ENCODE measurements at regions not wholly inside any gene's neighbourhood (a gene's known extent, or its start where the extent isn't known, plus 50 kb on each side); places are given as distances from the start of the nearest gene placed in this dataset.

- TF ChIP-seq E2F4 (CRISPR knock-in tag; IDR thresholded peaks at IDR 0.05; ENCODE audit: borderline replicate concordance, low read depth), result no peak
- no peak for TF ChIP-seq TP53 (CRISPR knock-in tag; IDR thresholded peaks at IDR 0.05)
- no peak for TF ChIP-seq FOXP4 (CRISPR knock-in tag; IDR thresholded peaks at IDR 0.05)
Observed at GRCh38 chr3:187987187-187987586, 166.8 kb upstream of the LPP start (continued).

GRCh38 chr3:187987924-187988323 is 166.0 kb upstream of the LPP start:
- no peaks in the 10 kb centered on the region for H3K27me3 Mint-ChIP-seq (ENCODE audit: low read depth)
- POLR2A ChIA-PET, result no interaction called here
- H3K4me3 Mint-ChIP-seq, result no peak overlapping the region
- CTCF ChIA-PET, result no interaction called here
- H3K27ac Mint-ChIP-seq, result no peak overlapping the region
- peaks cover 12% of the 10 kb centered on the region for H3K9me3 Mint-ChIP-seq
- H3K36me3 Mint-ChIP-seq, result peaks cover 3% of the 10 kb centered on the region; the same call in 1 of the 2 replicates
- H3K4me1 Mint-ChIP-seq, result peaks cover 32% of the 10 kb centered on the region
- DNase-seq (ENCODE audit: low spot score), result no peak
- no peak for TF ChIP-seq CTCF (IDR thresholded peaks at IDR 0.05)
- TF ChIP-seq CREB1 (CRISPR knock-in tag; IDR thresholded peaks at IDR 0.05), result no peak
- no peak for TF ChIP-seq HMGXB4 (CRISPR knock-in tag; IDR thresholded peaks at IDR 0.05)
- no peak for TF ChIP-seq ETV6 (CRISPR knock-in tag; IDR thresholded peaks at IDR 0.05)
- TF ChIP-seq ZNF121 (CRISPR knock-in tag; IDR thresholded peaks at IDR 0.05), result no peak
- no peak for TF ChIP-seq SP1 (CRISPR knock-in tag; conservative IDR thresholded peaks at IDR 0.05)
- TF ChIP-seq SMAD3 (CRISPR knock-in tag; IDR thresholded peaks at IDR 0.05; ENCODE audit: borderline replicate concordance), result no peak
- TF ChIP-seq ESRRA (CRISPR knock-in tag; IDR thresholded peaks at IDR 0.05; ENCODE audit: borderline replicate concordance), result no peak
- no peak for TF ChIP-seq ATF3 (CRISPR knock-in tag; conservative IDR thresholded peaks at IDR 0.05)
- TF ChIP-seq MYBL2 (CRISPR knock-in tag; IDR thresholded peaks at IDR 0.05), result no peak
- TF ChIP-seq SOX15 (CRISPR knock-in tag; IDR thresholded peaks at IDR 0.05), result no peak
- TF ChIP-seq NFATC4 (CRISPR knock-in tag; IDR thresholded peaks at IDR 0.05), result no peak
- TF ChIP-seq KAT7 (CRISPR knock-in tag; IDR thresholded peaks at IDR 0.05; ENCODE audit: borderline replicate concordance), result no peak
- TF ChIP-seq NFE2L1 (CRISPR knock-in tag; IDR thresholded peaks at IDR 0.05), result no peak
- no peak for TF ChIP-seq RELA (CRISPR knock-in tag; IDR thresholded peaks at IDR 0.05; ENCODE audit: borderline replicate concordance)
- ATAC-seq, result no peak

Measured in WTC11 (cell line).